Stimulated activated CD4-positive, alpha-beta T cell treated with anti-CD3 and anti-CD28 coated beads, TNF-alpha, amount 100 ng/mL, for 1 hour (primary cell): ENCODE measurements at regions not wholly inside any gene's neighbourhood (a gene's known extent, or its start where the extent isn't known, plus 50 kb on each side); places are given as distances from the start of the nearest gene placed in this dataset.

Source experiments
- DNase-seq, 3 donors: peaks; one replicate each; pipeline ENCODE4 v3.0.0-alpha.2; 2020; ENCODE audit warnings: low read depth in 3 of 3, low spot score in 1 of 3

DNA sequence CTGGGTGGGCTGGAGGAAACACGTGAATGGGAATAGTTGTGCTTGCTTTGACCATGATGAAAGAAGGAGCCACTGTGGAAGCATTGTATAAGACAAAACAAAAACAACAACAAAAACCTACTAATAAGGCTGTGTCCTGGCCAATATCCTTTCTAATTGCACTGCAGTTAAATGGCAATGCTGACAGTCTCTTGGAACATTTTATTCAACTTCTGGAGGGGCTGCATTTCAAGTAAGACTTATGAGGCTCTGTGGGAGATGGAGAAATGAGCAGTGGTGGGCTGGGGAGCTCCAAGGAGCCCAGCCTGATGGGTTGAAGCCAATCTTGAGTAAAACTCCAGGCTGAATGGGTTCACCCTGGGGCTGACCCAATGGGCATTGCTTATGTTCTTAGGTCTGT lies 99.8 kb upstream of the ROPN1 start:
- DNase-seq: no peak

- DNase-seq: no peak
These were observed 100.9 kb upstream of the ROPN1 start for GRCh38 chr3:124092811-124093210.

DNA sequence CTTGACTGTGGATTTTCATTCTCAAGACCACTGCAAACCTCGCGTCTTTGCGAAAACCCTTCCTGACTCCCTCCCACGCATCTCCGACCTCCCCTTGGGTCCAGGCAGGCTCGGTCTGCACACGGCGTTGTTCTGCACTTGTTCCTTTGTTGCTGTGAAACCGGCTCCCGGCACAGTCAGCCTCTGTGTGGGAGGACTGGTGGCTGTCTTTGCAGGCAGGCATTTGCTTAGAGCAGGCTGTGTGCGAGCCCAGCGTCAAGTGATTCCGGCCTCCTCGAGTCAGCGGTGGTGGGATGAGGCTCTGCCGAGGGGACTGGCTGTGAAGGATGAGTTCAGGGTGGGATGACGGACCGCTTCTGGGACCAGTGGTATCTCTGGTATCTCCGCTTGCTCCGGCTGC lies 102.6 kb upstream of the ROPN1 start:
- DNase-seq: no peak

DNA sequence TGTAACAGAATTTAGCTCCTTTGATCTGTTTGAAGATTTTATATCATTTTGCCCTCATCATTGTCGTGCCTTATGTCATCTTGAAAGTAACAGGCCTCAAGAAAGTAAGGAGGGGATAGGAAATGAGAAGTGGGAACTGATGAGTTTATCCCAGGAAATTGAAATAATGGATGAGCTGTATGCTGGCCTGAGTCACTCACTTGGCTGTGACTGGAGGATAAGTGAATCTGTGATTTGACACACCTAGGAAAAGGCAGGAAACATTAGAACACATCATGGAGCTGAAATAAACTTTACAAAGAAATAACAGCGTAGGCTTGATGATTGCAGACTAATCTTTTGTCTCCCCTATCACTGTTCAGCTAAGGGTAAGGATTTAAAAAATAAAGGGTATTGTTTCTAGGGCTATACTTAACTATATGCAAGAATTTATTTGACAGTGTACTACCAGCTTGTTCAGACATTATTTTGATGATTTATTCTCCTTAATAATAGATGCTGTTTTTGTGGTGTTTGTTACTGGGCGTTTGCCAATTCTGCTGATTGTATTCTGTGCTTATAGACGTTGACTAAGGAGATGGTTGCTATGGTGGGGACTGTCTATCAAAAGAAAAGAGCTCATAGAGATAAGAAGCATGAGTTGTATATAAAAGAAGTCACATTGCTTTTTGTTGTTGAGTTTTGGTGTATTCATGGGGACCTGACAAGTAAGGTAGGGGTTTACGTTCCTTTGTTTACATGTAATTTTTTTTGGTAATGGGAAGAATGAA lies 105.6 kb upstream of the ROPN1 start:
- no peak for DNase-seq

DNA sequence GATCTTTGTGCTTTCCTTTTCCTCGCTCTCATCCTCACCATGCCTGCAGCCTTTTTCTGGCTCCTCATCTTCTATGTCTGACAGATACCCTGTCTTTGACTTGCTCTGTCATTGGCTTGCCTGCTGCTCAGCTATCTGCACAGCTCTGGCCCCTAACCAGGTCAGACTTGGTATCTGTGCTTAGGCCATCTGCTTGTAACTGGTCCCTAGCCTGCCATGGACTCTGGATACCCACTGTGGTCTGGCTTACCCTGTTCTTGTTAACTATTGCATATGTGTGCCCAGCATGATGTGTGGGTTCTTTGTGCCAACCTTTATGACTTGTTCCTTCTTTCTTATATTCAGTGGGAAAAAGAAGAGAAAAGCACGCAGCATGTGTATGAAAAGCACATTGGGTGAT lies 109.7 kb upstream of the ROPN1 start:
- no peak for DNase-seq

GRCh38 chr3:124107104-124107890 lies 115.4 kb upstream of the ROPN1 start:
- DNase-seq: no peak

- no peak for DNase-seq
These were observed 116.5 kb upstream of the ROPN1 start for GRCh38 chr3:124108446-124108845.

DNA sequence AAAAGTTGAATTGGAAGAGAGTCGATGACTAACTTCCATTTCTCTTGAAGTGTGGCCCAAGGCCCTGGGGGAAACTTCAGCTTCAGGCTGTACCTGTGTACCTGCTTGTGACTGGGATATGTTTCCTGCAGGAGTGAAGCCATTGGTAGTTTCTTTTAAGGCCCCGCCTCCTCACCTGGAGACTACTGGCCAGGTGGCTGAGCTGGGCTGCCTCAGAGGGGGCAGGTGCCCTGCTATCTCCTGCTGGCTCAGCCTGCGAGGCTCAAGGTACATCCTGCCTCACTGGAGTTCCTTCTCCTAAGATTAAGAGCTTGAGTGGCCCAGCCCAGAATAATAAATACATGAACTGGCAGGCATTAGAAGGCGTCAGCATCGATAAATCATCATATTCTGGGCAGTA lies 121.6 kb upstream of the ROPN1 start:
- DNase-seq: no peak

DNA sequence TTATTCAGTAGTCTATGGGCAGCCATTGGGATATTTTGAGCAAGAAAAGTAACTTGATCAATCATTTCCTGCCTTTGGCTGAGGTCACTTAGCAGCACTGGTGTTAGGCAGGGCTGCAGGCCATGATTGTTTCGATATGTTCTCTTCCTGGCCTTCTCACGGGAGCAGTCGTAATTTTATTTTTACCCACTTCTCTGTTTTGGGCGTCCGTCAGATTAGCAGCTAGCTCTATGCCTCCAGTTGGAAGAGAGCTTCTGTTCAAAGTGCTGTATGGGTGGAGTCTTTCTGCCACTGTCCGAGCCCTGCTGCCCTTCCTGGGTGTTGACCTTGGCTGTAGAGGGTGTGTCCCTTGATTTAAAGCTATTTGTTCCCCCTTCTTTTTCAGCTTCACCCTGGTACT lies 123.4 kb upstream of the ROPN1 start:
- DNase-seq: no peak

DNA sequence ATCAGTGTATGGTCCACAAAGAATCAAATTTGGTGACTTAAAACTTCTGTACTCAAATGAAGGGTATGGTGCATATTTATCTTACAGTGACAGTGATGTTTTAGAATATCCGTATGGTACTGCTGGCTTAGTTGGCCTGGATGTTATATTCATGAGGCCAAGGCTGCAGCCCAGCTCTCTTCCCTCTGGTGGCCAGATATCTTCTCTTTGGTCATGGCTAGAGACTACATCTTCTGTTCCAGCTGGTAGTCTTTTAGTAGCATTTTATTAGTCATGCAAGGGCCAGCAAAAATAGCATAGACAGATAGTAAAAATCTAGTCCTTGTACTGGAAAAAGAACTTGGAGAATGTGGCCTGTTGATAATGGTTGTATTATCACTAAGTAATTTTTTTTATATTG lies 124.0 kb upstream of the ROPN1 start:
- DNase-seq: no peak

DNA sequence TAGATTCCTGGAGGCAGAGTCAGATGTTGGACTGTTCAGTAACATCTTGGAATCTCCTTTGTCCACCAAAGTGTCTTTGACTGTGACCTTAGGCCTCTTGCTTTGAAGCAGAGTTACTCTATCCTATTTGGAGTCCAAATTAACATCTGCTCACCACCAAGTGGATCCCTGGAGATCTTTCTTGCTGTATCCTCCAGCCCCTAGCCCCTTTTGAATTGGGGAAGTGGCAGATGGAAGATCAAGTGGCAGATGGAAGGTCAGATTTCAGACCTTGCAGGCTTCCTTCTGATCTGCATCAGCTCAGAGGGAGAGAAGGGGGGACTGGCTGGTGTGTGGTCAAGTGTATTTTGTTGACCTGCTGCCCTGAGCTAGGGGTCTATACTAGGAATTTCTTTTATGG lies 125.0 kb upstream of the ROPN1 start:
- no peak for DNase-seq

DNA sequence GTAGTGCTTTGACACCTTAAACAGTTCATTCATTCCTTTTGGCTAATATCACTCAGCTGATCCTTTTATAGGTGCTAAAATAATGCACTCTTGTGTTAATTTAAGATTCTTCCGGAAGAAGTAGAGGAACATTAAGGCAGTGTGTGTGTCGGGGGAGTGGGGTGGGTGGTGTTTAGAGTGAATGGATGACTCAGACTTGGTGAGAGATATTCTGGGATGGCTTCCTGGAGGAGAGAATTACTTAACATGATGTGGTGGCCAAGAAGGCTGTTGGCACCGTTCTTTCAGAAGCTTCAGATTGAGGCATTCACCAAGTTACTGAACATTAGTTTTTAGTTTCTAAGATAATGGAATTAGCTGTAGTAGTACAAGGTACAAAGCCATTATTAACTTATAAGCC lies 125.6 kb upstream of the ROPN1 start:
- DNase-seq: no peak

DNA sequence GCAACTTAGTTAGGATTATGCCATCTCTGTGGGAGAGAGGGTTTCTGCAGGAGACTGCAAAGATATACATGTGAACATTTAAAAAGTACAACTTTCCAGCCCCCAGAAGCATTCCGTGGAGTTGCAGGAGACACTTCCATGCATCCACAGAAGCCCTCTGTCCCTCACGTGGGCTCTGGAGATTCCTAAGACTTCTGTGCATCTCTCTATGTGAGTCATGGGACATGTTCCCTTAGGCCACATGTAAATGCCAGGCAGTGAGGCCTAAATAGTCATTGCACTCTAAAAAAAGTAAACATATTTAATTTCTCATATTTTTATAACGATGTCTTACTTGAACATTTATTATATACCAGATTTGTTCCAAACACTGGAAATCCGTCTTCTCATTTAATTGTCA lies 126.5 kb upstream of the ROPN1 start:
- no peak for DNase-seq

- no peak for DNase-seq
These were observed 127.3 kb upstream of the ROPN1 start for GRCh38 chr3:124119056-124119716.

- no peak for DNase-seq
These were observed 129.7 kb upstream of the ROPN1 start for GRCh38 chr3:124121379-124122312.

DNA sequence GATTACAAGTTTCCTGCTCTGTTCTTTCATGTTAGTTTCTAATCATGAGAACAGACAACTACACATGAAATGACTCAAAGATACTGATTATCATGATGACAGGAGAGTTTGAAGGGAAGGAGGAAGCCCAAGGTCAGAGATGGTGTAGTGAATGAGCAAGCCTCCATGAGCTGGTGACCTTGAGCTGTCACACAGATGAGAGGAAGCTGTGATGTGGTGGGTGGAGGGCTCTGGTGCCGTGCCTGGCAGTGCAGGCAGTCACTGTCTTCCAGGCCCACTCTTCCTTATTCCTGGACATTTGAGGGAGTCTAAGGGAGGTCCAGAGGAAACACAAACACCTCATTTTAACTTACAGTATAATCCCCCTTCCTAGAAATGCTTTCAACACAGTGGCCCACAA lies 133.4 kb upstream of the ROPN1 start:
- no peak for DNase-seq

- DNase-seq: no peak
These were observed 134.6 kb upstream of the ROPN1 start for GRCh38 chr3:124126436-124127023.

- DNase-seq: no peak
These were observed 139.2 kb upstream of the ROPN1 start for GRCh38 chr3:124131158-124131557.

DNA sequence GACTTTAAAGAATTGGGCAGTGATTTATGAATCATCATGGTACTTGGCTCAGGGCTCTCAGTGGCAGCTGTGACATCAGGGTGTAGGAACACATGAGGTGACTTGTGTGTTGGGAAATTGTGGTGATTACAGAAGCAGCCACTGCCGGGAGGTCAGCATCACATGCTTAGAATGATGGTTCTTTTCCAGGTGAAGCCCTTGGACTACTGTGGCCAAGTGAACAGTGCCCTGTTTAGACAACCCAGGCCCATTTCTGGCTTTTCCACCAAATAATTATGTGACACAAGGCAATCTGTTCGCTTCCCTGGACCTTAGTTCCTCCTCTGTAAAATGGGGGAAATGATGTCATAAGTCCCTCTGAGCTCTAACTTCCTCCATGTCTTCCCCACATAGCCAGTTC lies 139.7 kb upstream of the ROPN1 start:
- no peak for DNase-seq

- no peak for DNase-seq
These were observed 140.9 kb upstream of the ROPN1 start for GRCh38 chr3:124132813-124133212.
